GM12874 (cell line): ENCODE measurements at regions not wholly inside any gene's neighbourhood (a gene's known extent, or its start where the extent isn't known, plus 50 kb on each side); places are given as distances from the start of the nearest gene placed in this dataset.

ENCODE experiments used
- TF ChIP-seq, protein P1 (sequence below): IDR thresholded peaks from 2 replicates; pipeline ENCODE4 v1.5.1; 2011; ENCODE audit warnings: low read depth, mild to moderate bottlenecking, control low read depth, low read length, moderate library complexity; ENCODE audit not compliant: insufficient read depth

GRCh38 chr16:64162613-64163375 lies 959.1 kb downstream of the CDH11 start:
- TF ChIP-seq, protein P1, sequence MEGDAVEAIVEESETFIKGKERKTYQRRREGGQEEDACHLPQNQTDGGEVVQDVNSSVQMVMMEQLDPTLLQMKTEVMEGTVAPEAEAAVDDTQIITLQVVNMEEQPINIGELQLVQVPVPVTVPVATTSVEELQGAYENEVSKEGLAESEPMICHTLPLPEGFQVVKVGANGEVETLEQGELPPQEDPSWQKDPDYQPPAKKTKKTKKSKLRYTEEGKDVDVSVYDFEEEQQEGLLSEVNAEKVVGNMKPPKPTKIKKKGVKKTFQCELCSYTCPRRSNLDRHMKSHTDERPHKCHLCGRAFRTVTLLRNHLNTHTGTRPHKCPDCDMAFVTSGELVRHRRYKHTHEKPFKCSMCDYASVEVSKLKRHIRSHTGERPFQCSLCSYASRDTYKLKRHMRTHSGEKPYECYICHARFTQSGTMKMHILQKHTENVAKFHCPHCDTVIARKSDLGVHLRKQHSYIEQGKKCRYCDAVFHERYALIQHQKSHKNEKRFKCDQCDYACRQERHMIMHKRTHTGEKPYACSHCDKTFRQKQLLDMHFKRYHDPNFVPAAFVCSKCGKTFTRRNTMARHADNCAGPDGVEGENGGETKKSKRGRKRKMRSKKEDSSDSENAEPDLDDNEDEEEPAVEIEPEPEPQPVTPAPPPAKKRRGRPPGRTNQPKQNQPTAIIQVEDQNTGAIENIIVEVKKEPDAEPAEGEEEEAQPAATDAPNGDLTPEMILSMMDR: no peak

- TF ChIP-seq, protein P1: no peak
These were observed 961.9 kb downstream of the CDH11 start for GRCh38 chr16:64159976-64160375.

DNA sequence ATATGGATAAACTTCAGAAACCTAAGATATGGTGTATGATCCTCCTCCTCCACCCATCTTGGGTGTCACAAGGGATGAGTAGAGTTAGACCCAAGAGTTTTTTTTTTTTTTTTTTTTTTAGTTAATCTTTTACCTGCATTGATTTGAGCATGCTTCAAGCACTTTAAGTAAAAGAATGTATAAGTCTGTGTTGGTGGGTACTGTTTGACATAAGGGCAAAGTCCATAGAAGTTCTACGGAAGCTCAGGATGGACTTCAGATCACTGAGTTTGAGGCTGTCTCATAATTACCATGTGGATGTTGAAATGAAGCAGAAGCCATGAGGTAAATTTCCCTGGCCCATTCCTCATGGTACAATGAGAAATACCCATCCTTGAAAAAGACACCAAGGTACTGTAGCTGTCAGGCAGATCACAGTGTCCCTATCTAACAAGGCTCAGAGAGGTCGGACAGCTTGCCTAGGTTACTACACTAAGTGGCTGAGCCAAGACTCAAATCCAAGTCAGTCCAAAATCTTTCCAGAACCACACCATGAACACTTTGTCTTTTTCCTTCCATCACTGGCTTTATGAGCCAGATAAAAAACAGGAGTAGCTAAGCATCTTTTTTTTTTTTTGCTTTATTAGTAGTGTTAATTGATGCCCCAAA lies 962.8 kb downstream of the CDH11 start:
- TF ChIP-seq, protein P1: no peak

- TF ChIP-seq, protein P1: no peak
These were observed 968.1 kb downstream of the CDH11 start for GRCh38 chr16:64153718-64154117.

- TF ChIP-seq, protein P1: no peak
These were observed 969.7 kb downstream of the CDH11 start for GRCh38 chr16:64151990-64152767.

GRCh38 chr16:64150193-64150592 lies 971.7 kb downstream of the CDH11 start:
- TF ChIP-seq, protein P1: no peak

DNA sequence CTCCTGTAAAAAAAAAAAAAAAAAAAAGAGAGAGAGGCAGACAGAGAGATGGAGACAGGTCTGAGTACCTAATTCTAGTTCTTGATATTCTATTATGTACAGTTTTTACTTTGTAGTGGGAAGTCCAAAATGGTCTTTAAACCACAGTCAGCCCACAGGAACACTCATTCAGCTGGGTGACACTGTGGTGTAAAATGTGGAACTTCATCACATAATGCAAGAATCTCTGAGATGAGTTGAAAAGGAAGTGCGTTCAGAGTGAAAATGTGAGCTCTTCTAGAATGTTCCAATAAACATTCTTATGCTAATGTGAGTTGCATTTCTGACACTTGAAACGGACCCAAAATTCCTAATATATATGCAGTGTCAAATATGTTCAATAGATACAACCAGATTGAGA lies 972.1 kb downstream of the CDH11 start:
- TF ChIP-seq, protein P1: no peak
